ENCODE measurements at regions not wholly inside any gene's neighbourhood (a gene's known extent, or its start where the extent isn't known, plus 50 kb on each side); places are given as distances from the start of the nearest gene placed in this dataset.
A peak's percentile ranks its signal among the peaks of the same experiment; 100 is the strongest.

- Histone ChIP-seq H3K36me3 (ENCODE audit: insufficient read depth, low read length, poor library complexity, severe bottlenecking) (no peaks in the 10 kb centered on the region), H3K27ac (ENCODE audit: low read depth, low read length, poor library complexity, severe bottlenecking) (no peak overlapping the region), H3K9me3 (ENCODE audit: low read depth, low read length, poor library complexity, severe bottlenecking) (no peaks in the 10 kb centered on the region), H3K4me3 (ENCODE audit: low read depth, low read length, poor library complexity, severe bottlenecking) (no peak overlapping the region), H3K4me1 (ENCODE audit: insufficient read depth, low read length, poor library complexity, severe bottlenecking) (peaks cover 10% of the 10 kb centered on the region), H3K27me3 (replicated peaks; ENCODE audit: insufficient read depth, low read depth, low read length, poor library complexity) (no peaks in the 10 kb centered on the region)
- no TSS peak for BruUV-seq (replicated peaks)
- peak; percentile 87 for DNase-seq (ENCODE audit: low spot score)
- CTCF ChIA-PET = interaction anchor here (0.5 to 1.8 kb wide), 15 partner anchors 9 to 1200 kb away, joined by 3 to 25 read pairs (median 3); no protein-coding TSS in a partner anchor
- POLR2A ChIA-PET (ENCODE audit: low non-redundant PET) = no interaction called here
- TF ChIP-seq EZH2 (IDR thresholded peaks at IDR 0.05; ENCODE audit: borderline replicate concordance, low read depth, low read length, poor library complexity, severe bottlenecking) (no peak), CTCF (conservative IDR thresholded peaks at IDR 0.05; ENCODE audit: low read depth, low read length) (peak; percentile 91)
- intact Hi-C loops (cut with micrococcal nuclease; ENCODE audit: unreplicated experiment) = loop anchor here (1.0 to 5.0 kb wide), 3 partner anchors 95 to 333 kb away; no protein-coding TSS in a partner anchor
Observed at GRCh38 chr7:35519971-35520809, 174.7 kb downstream of the HERPUD2 start.

DNA sequence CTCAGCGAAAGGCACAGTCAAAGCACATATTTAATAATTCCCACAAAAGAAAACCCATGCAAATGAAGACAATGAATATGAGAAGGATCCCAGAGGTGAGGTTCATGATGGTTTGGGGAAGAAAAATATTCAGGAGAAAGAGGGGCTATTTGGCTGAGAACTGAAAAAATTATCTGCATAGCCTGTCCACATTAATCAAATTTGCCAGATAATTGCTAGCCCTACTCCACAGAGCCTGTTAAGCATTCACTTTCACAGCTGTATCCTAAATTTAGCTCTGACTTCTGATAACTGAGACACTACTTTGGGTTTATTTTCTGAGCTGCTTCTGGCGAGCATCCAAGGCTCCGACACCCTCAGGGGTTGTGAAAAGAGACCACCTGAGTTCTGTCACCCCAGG lies 176.2 kb downstream of the HERPUD2 start:
- Histone ChIP-seq H3K27ac (ENCODE audit: low read depth, low read length, poor library complexity, severe bottlenecking) (no peak overlapping the region), H3K4me3 (ENCODE audit: low read depth, low read length, poor library complexity, severe bottlenecking) (no peak overlapping the region), H3K9me3 (ENCODE audit: low read depth, low read length, poor library complexity, severe bottlenecking) (no peaks in the 10 kb centered on the region), H3K36me3 (ENCODE audit: insufficient read depth, low read length, poor library complexity, severe bottlenecking) (no peaks in the 10 kb centered on the region), H3K27me3 (replicated peaks; ENCODE audit: insufficient read depth, low read depth, low read length, poor library complexity) (no peaks in the 10 kb centered on the region), H3K4me1 (ENCODE audit: insufficient read depth, low read length, poor library complexity, severe bottlenecking) (peaks cover 10% of the 10 kb centered on the region)
- ChIA-PET CTCF (no interaction called here), POLR2A (ENCODE audit: low non-redundant PET) (no interaction called here)
- intact Hi-C loops (cut with micrococcal nuclease; ENCODE audit: unreplicated experiment) = no loop called here
- TF ChIP-seq EZH2 (IDR thresholded peaks at IDR 0.05; ENCODE audit: borderline replicate concordance, low read depth, low read length, poor library complexity, severe bottlenecking) = no peak
- no peak for TF ChIP-seq CTCF (conservative IDR thresholded peaks at IDR 0.05; ENCODE audit: low read depth, low read length)
- no peak for DNase-seq (ENCODE audit: low spot score)
- BruUV-seq (replicated peaks) = no TSS peak

DNA sequence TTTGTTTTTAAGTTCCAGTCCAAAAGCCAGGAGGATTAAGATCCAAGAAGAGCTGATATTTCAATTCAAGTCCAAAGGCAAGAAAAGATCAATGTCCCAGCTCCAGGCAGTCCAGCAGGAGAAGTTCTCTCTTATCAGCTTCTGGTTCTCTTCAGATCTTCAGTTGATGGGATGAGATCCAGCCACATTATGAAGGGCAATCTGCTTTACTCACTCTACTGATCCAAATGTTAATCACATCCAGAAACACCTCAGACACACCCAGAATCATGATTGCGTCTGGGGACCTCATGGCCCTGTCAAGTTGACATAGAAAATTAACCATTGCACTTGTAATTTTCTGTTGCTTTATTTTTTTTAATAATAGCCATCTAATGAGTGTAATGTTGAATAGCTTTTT lies 178.4 kb downstream of the HERPUD2 start:
- H3K4me1 ChIP-seq (ENCODE audit: insufficient read depth, low read length, poor library complexity, severe bottlenecking) = no peaks in the 10 kb centered on the region
- intact Hi-C loops (cut with micrococcal nuclease; ENCODE audit: unreplicated experiment) = no loop called here
- TF ChIP-seq EZH2 (IDR thresholded peaks at IDR 0.05; ENCODE audit: borderline replicate concordance, low read depth, low read length, poor library complexity, severe bottlenecking) (no peak), CTCF (conservative IDR thresholded peaks at IDR 0.05; ENCODE audit: low read depth, low read length) (no peak)
- BruUV-seq (replicated peaks) = no TSS peak
- ChIA-PET CTCF (no interaction called here), POLR2A (ENCODE audit: low non-redundant PET) (no interaction called here)
- H3K4me3 ChIP-seq (ENCODE audit: low read depth, low read length, poor library complexity, severe bottlenecking) = no peak overlapping the region
- no peak for DNase-seq (ENCODE audit: low spot score)
- H3K27me3 ChIP-seq (replicated peaks; ENCODE audit: insufficient read depth, low read depth, low read length, poor library complexity) = no peaks in the 10 kb centered on the region
- H3K36me3 ChIP-seq (ENCODE audit: insufficient read depth, low read length, poor library complexity, severe bottlenecking) = no peaks in the 10 kb centered on the region
- no peaks in the 10 kb centered on the region for H3K9me3 ChIP-seq (ENCODE audit: low read depth, low read length, poor library complexity, severe bottlenecking)
- H3K27ac ChIP-seq (ENCODE audit: low read depth, low read length, poor library complexity, severe bottlenecking) = no peak overlapping the region
